Smooth muscle cell (in vitro differentiated cells): ENCODE measurements at regions not wholly inside any gene's neighbourhood (a gene's known extent, or its start where the extent isn't known, plus 50 kb on each side); places are given as distances from the start of the nearest gene placed in this dataset.

Experiments
- DNase-seq: peaks from one replicate; lab custom pipeline; 2025; ENCODE audit not compliant: unreplicated experiment; lab: John Stamatoyannopoulos, UW
- H2AFZ ChIP-seq: fragments of 200-600 bp; sonication (generic); 2 replicates; pipeline ENCODE4 v1.6.0; 2016; ENCODE audit warnings: antibody characterized with exemption, low read depth, mild to moderate bottlenecking
- H3F3A ChIP-seq: fragments of 200-600 bp; sonication (generic); 2 replicates; pipeline ENCODE4 v1.6.0; 2017; ENCODE audit warnings: antibody characterized with exemption, low read depth
- H3K27ac ChIP-seq: fragments of 200-600 bp; sonication (generic); 2 replicates; pipeline ENCODE4 v1.5.1; 2016; ENCODE audit warnings: low read depth, mild to moderate bottlenecking
- H3K27me3 ChIP-seq: fragments of 200-600 bp; sonication (generic); 2 replicates; pipeline ENCODE4 v1.6.1; 2016; ENCODE audit warnings: low read depth, mild to moderate bottlenecking
- H3K36me3 ChIP-seq: fragments of 200-600 bp; sonication (generic); 2 replicates; pipeline ENCODE4 v1.5.1; 2016; ENCODE audit warnings: low read depth
- H3K4me1 ChIP-seq: fragments of 200-600 bp; sonication (generic); 2 replicates; pipeline ENCODE4 v1.5.1; 2016; ENCODE audit warnings: low read depth
- H3K4me2 ChIP-seq: fragments of 200-600 bp; sonication (generic); 2 replicates; pipeline ENCODE4 v1.6.0; 2016; ENCODE audit warnings: mild to moderate bottlenecking
- H3K4me3 ChIP-seq: fragments of 200-600 bp; sonication (generic); 2 replicates; pipeline ENCODE4 v1.5.1; 2016; ENCODE audit warnings: mild to moderate bottlenecking
- H3K79me2 ChIP-seq: fragments of 200-600 bp; sonication (generic); 2 replicates; pipeline ENCODE4 v1.6.0; 2016; ENCODE audit warnings: low read depth, mild to moderate bottlenecking
- H3K9ac ChIP-seq: fragments of 200-600 bp; sonication (generic); 2 replicates; pipeline ENCODE4 v1.6.0; 2016; ENCODE audit warnings: low read depth
- H3K9me3 ChIP-seq: fragments of 200-600 bp; sonication (generic); replicated peaks from 2 replicates; pipeline ENCODE4 v1.5.1; 2016; ENCODE audit warnings: low read depth
- H4K20me1 ChIP-seq: fragments of 200-600 bp; sonication (generic); 2 replicates; pipeline ENCODE4 v1.6.0; 2016; ENCODE audit warnings: low read depth
- WGBS: methylation state at CpG from one replicate; pipeline ENCODE4 v1.1.7; 2016; ENCODE audit warnings: low lambda C conversion rate; 5-methylcytosine and 5-hydroxymethylcytosine counted together
- TF ChIP-seq, protein P1 (sequence below): fragments of 200-600 bp; sonication (generic); IDR thresholded peaks from 2 replicates; pipeline ENCODE4 v1.5.1; 2017; ENCODE audit warnings: borderline replicate concordance, mild to moderate bottlenecking, antibody characterized with exemption; ENCODE audit not compliant: insufficient read depth, poor library complexity, severe bottlenecking

GRCh38 chr16:74020095-74020670 lies 276.4 kb upstream of the PSMD7 start:
- no peaks in the 10 kb centered on the region for H3K79me2 ChIP-seq
- H4K20me1 ChIP-seq: no peaks in the 10 kb centered on the region
- no peak overlapping the region for H3K4me2 ChIP-seq
- H3K4me1 ChIP-seq: peaks cover 16% of the 10 kb centered on the region
- H3K4me3 ChIP-seq: no peak overlapping the region
- TF ChIP-seq, protein P1, sequence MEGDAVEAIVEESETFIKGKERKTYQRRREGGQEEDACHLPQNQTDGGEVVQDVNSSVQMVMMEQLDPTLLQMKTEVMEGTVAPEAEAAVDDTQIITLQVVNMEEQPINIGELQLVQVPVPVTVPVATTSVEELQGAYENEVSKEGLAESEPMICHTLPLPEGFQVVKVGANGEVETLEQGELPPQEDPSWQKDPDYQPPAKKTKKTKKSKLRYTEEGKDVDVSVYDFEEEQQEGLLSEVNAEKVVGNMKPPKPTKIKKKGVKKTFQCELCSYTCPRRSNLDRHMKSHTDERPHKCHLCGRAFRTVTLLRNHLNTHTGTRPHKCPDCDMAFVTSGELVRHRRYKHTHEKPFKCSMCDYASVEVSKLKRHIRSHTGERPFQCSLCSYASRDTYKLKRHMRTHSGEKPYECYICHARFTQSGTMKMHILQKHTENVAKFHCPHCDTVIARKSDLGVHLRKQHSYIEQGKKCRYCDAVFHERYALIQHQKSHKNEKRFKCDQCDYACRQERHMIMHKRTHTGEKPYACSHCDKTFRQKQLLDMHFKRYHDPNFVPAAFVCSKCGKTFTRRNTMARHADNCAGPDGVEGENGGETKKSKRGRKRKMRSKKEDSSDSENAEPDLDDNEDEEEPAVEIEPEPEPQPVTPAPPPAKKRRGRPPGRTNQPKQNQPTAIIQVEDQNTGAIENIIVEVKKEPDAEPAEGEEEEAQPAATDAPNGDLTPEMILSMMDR: no peak
- DNase-seq: no peak
- no peaks in the 10 kb centered on the region for H3K9me3 ChIP-seq
- no peak overlapping the region for H3K9ac ChIP-seq
- H3K27ac ChIP-seq: no peak overlapping the region
- H3K36me3 ChIP-seq: no peaks in the 10 kb centered on the region
- H2AFZ ChIP-seq: no peak overlapping the region
- H3F3A ChIP-seq: no peaks in the 10 kb centered on the region
- H3K27me3 ChIP-seq: peaks cover 35% of the 10 kb centered on the region
- 52% methylated on average over 4 of the region's 4 CpGs for WGBS

GRCh38 chr16:74019612-74020011 lies 277.0 kb upstream of the PSMD7 start:
- Histone ChIP-seq H3K4me3 (no peak overlapping the region), H3K79me2 (no peaks in the 10 kb centered on the region), H2AFZ (no peak overlapping the region), H3K36me3 (no peaks in the 10 kb centered on the region), H3K9me3 (no peaks in the 10 kb centered on the region), H3K9ac (no peak overlapping the region), H3K27ac (no peak overlapping the region), H3K4me1 (peaks cover 14% of the 10 kb centered on the region), H3K4me2 (no peak overlapping the region), H4K20me1 (no peaks in the 10 kb centered on the region), H3F3A (no peaks in the 10 kb centered on the region), H3K27me3 (peaks cover 29% of the 10 kb centered on the region)
- DNase-seq: no peak
- 27% methylated on average over 3 of the region's 3 CpGs for WGBS
- TF ChIP-seq, protein P1: no peak

GRCh38 chr16:74015953-74016352 lies 280.7 kb upstream of the PSMD7 start:
- Histone ChIP-seq H3K27me3 (peaks cover 21% of the 10 kb centered on the region), H3K79me2 (no peaks in the 10 kb centered on the region), H3K27ac (no peak overlapping the region), H3K36me3 (no peaks in the 10 kb centered on the region), H2AFZ (no peak overlapping the region), H3K9ac (no peak overlapping the region), H3K4me2 (no peak overlapping the region), H3F3A (no peaks in the 10 kb centered on the region), H4K20me1 (no peaks in the 10 kb centered on the region), H3K4me3 (no peak overlapping the region), H3K4me1 (peaks cover 14% of the 10 kb centered on the region), H3K9me3 (no peaks in the 10 kb centered on the region)
- TF ChIP-seq, protein P1: no peak
- DNase-seq: no peak

- Histone ChIP-seq H3K9me3 (no peaks in the 10 kb centered on the region), H3K4me1 (no peaks in the 10 kb centered on the region), H2AFZ (no peak overlapping the region), H3K9ac (no peak overlapping the region), H3K4me2 (no peak overlapping the region), H4K20me1 (no peaks in the 10 kb centered on the region), H3K79me2 (no peaks in the 10 kb centered on the region), H3K27ac (no peak overlapping the region), H3K36me3 (no peaks in the 10 kb centered on the region), H3K27me3 (no peaks in the 10 kb centered on the region), H3K4me3 (no peak overlapping the region), H3F3A (no peaks in the 10 kb centered on the region)
- no peak for DNase-seq
- WGBS: 86% methylated on average over 2 of the region's 2 CpGs
- TF ChIP-seq, protein P1: no peak
These were observed 297.9 kb upstream of the PSMD7 start for GRCh38 chr16:73998707-73999106.
